ENCODE measurements at regions not wholly inside any gene's neighbourhood (a gene's known extent, or its start where the extent isn't known, plus 50 kb on each side); places are given as distances from the start of the nearest gene placed in this dataset.

DNA sequence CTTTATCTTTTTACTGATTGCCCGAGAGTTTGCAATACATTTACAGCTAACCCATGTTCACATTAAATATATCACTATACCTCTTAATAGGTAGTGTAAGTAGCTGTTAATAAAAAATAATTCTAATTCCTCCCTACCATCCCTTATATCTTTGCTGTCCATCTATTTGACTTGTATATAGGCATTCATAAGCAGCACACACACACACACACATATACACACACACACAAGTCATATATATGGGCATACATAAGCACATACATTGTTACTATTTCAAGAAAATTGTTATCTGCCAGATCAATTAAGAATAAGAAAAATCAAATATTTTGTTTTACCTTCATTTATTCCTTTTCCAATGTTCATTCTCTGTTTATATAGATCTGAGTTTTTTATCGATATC is 176.4 kb downstream of the PPP1R3A start:
- TF ChIP-seq, protein P1, sequence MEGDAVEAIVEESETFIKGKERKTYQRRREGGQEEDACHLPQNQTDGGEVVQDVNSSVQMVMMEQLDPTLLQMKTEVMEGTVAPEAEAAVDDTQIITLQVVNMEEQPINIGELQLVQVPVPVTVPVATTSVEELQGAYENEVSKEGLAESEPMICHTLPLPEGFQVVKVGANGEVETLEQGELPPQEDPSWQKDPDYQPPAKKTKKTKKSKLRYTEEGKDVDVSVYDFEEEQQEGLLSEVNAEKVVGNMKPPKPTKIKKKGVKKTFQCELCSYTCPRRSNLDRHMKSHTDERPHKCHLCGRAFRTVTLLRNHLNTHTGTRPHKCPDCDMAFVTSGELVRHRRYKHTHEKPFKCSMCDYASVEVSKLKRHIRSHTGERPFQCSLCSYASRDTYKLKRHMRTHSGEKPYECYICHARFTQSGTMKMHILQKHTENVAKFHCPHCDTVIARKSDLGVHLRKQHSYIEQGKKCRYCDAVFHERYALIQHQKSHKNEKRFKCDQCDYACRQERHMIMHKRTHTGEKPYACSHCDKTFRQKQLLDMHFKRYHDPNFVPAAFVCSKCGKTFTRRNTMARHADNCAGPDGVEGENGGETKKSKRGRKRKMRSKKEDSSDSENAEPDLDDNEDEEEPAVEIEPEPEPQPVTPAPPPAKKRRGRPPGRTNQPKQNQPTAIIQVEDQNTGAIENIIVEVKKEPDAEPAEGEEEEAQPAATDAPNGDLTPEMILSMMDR (IDR thresholded peaks at IDR 0.05) = no peak
- TF ChIP-seq EP300 (IDR thresholded peaks at IDR 0.05; ENCODE audit: borderline replicate concordance in 1 of 2, low read depth in 1 of 2, low read length in 1 of 2) = no peak
- TF ChIP-seq, protein P2, sequence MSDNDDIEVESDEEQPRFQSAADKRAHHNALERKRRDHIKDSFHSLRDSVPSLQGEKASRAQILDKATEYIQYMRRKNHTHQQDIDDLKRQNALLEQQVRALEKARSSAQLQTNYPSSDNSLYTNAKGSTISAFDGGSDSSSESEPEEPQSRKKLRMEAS (IDR thresholded peaks at IDR 0.05; ENCODE audit: low read depth) = no peak
- TF ChIP-seq POLR2AphosphoS5 (IDR thresholded peaks at IDR 0.05; ENCODE audit: low read depth, low read length) = no peak
- no peak for TF ChIP-seq SMC3 (IDR thresholded peaks at IDR 0.05; ENCODE audit: low read depth, low read length)
- no peak for TF ChIP-seq TEAD4 (IDR thresholded peaks at IDR 0.05; ENCODE audit: borderline replicate concordance, insufficient read depth)
- no peak for TF ChIP-seq RFX5 (IDR thresholded peaks at IDR 0.05; ENCODE audit: low read length)
